Upper lobe of left lung (tissue), 6 donors: ENCODE measurements at regions not wholly inside any gene's neighbourhood (a gene's known extent, or its start where the extent isn't known, plus 50 kb on each side); places are given as distances from the start of the nearest gene placed in this dataset.

Experiments used
- ATAC-seq, 2 donors: fragments of 200-7000 bp; cut with Tn5 transposase; one replicate each; pipeline ENCODE4 v1.9.1; 2022; ENCODE audit warnings: mild to moderate bottlenecking in 2 of 2, moderate library complexity in 2 of 2; ENCODE audit not compliant: low FRiP score in 2 of 2
- DNase-seq, 2 donors: peaks; one replicate each; pipeline ENCODE4 v3.0.0-alpha.2; 2019 to 2020
- H3K27ac ChIP-seq, 4 donors: fragments of 200-600 bp; sonication (generic); one replicate each; pipeline ENCODE4 v1.5.1; 2016 to 2019
- H3K27me3 ChIP-seq, 4 donors: fragments of 200-600 bp; sonication (generic); one replicate each; pipeline ENCODE4 v1.5.1; 2017 to 2019
- H3K36me3 ChIP-seq, 4 donors: fragments of 200-600 bp; sonication (generic); one replicate each; pipeline ENCODE4 v1.5.1; 2016 to 2019
- H3K4me1 ChIP-seq, 4 donors: fragments of 200-600 bp; sonication (generic); one replicate each; pipeline ENCODE4 v1.5.1; 2018 to 2019
- H3K4me3 ChIP-seq, 4 donors: fragments of 200-600 bp; sonication (generic); one replicate each; pipeline ENCODE4 v1.5.1; 2017 to 2019; ENCODE audit warnings: mild to moderate bottlenecking in 2 of 4, moderate library complexity in 1 of 4
- H3K9me3 ChIP-seq, 4 donors: fragments of 200-600 bp; sonication (generic); one replicate each; pipeline ENCODE4 v1.5.1; 2018 to 2019
- CTCF ChIP-seq, 6 experiments: fragments of 450-650 bp in 4 of 6; fragments of 200-600 bp in 2 of 6; sonication (generic) in 2 of 6; IDR thresholded peaks; one replicate each; pipeline ENCODE4 v1.5.1; 2016 to 2019; ENCODE audit warnings: antibody characterized with exemption in 6 of 6
- EP300 ChIP-seq, 4 donors: sonication (generic); formaldehyde crosslinking; IDR thresholded peaks; one replicate each; pipeline ENCODE4 v1.5.1; 2017; ENCODE audit warnings: antibody characterized with exemption in 4 of 4, control low read depth in 2 of 4
- POLR2A ChIP-seq, 4 donors: fragments of 450-650 bp; IDR thresholded peaks; one replicate each; pipeline ENCODE4 v1.5.1; 2016 to 2017; ENCODE audit warnings: antibody characterized with exemption in 4 of 4, mild to moderate bottlenecking in 2 of 4
- POLR2AphosphoS5 ChIP-seq, 2 donors: sonication (generic); formaldehyde crosslinking; IDR thresholded peaks; one replicate each; pipeline ENCODE4 v1.5.1; 2017; ENCODE audit warnings: antibody characterized with exemption in 2 of 2
- WGBS, 2 donors: methylation state at CpG; one replicate each; pipeline ENCODE4 v1.1.5; 2017 to 2018; 5-methylcytosine and 5-hydroxymethylcytosine counted together
- donor health status: DM: no; HTN: no; CAD: no; lungs with moderate emphysema.
- donor health status: DM: no; HTN: yes; CAD: no; lungs with severe emphysema.

- H3K27ac ChIP-seq, result no peak overlapping the region
- H3K36me3 ChIP-seq, result no peaks in the 10 kb centered on the region
- no peaks in the 10 kb centered on the region for H3K27me3 ChIP-seq
- no peaks in the 10 kb centered on the region for H3K9me3 ChIP-seq
- TF ChIP-seq POLR2A (IDR thresholded peaks at IDR 0.05) (no peak), CTCF (IDR thresholded peaks at IDR 0.05) (no peak), POLR2AphosphoS5 (IDR thresholded peaks at IDR 0.05) (no peak), EP300 (IDR thresholded peaks at IDR 0.05) (no peak)
- ATAC-seq (no peak), DNase-seq (no peak)
- no peak overlapping the region for H3K4me3 ChIP-seq
- H3K4me1 ChIP-seq, result peaks cover 7 to 13% (median 8%) of the 10 kb centered on the region in 4 donors
- 80 to 81% methylated on average over 5 of the region's 5 CpGs for WGBS, 2 donors
Measured at GRCh38 chr4:53674903-53675302, 83.6 kb upstream of the LNX1 start.

- no peaks in the 10 kb centered on the region for H3K36me3 ChIP-seq
- no peaks in the 10 kb centered on the region for H3K27me3 ChIP-seq
- H3K9me3 ChIP-seq, result no peaks in the 10 kb centered on the region
- peaks cover 7 to 13% (median 8%) of the 10 kb centered on the region in 4 donors for H3K4me1 ChIP-seq
- no peak overlapping the region for H3K4me3 ChIP-seq
- ATAC-seq (no peak), DNase-seq (no peak)
- no peak for TF ChIP-seq POLR2A (IDR thresholded peaks at IDR 0.05)
- TF ChIP-seq EP300 (IDR thresholded peaks at IDR 0.05), result no peak
- TF ChIP-seq CTCF (IDR thresholded peaks at IDR 0.05), result no peak
- no peak for TF ChIP-seq POLR2AphosphoS5 (IDR thresholded peaks at IDR 0.05)
- no peak overlapping the region for H3K27ac ChIP-seq
- WGBS, 2 donors, result 79 to 83% methylated on average over 2 of the region's 2 CpGs
Measured at GRCh38 chr4:53672873-53673272, 81.6 kb upstream of the LNX1 start.

- DNase-seq (no peak), ATAC-seq (no peak)
- no peak overlapping the region for H3K4me3 ChIP-seq
- peaks cover 4 to 7% (median 5%) of the 10 kb centered on the region in 4 donors for H3K4me1 ChIP-seq
- TF ChIP-seq POLR2AphosphoS5 (IDR thresholded peaks at IDR 0.05), result no peak
- no peak for TF ChIP-seq CTCF (IDR thresholded peaks at IDR 0.05)
- no peak for TF ChIP-seq POLR2A (IDR thresholded peaks at IDR 0.05)
- TF ChIP-seq EP300 (IDR thresholded peaks at IDR 0.05), result no peak
- WGBS, 2 donors, result 42 to 53% methylated on average over 2 of the region's 2 CpGs
- no peaks in the 10 kb centered on the region for H3K36me3 ChIP-seq
- no peaks in the 10 kb centered on the region for H3K27me3 ChIP-seq
- H3K27ac ChIP-seq, result no peak overlapping the region
- H3K9me3 ChIP-seq, result no peaks in the 10 kb centered on the region
Measured at GRCh38 chr4:53671757-53672156, 80.5 kb upstream of the LNX1 start.

- 59 to 72% methylated on average over 2 of the region's 2 CpGs for whole genome bisulfite sequencing, 2 donors
- Histone ChIP-seq H3K4me1 (no peaks in the 10 kb centered on the region), H3K36me3 (no peaks in the 10 kb centered on the region), H3K4me3 (no peak overlapping the region), H3K27me3 (no peaks in the 10 kb centered on the region), H3K9me3 (no peaks in the 10 kb centered on the region), H3K27ac (no peak overlapping the region)
- DNase-seq, result no peak
- ATAC-seq, result no peak
- TF ChIP-seq POLR2AphosphoS5 (IDR thresholded peaks at IDR 0.05) (no peak), POLR2A (IDR thresholded peaks at IDR 0.05) (no peak), CTCF (IDR thresholded peaks at IDR 0.05) (no peak), EP300 (IDR thresholded peaks at IDR 0.05) (no peak)
Measured at GRCh38 chr4:53659737-53660136, 68.5 kb upstream of the LNX1 start.

- WGBS, 2 donors, result 79 to 86% methylated on average over 5 of the region's 5 CpGs
- Histone ChIP-seq H3K4me1 (no peaks in the 10 kb centered on the region), H3K27me3 (no peaks in the 10 kb centered on the region), H3K4me3 (no peak overlapping the region), H3K9me3 (no peaks in the 10 kb centered on the region), H3K36me3 (no peaks in the 10 kb centered on the region), H3K27ac (no peak overlapping the region)
- no peak for TF ChIP-seq POLR2A (IDR thresholded peaks at IDR 0.05)
- TF ChIP-seq EP300 (IDR thresholded peaks at IDR 0.05), result no peak
- no peak for TF ChIP-seq CTCF (IDR thresholded peaks at IDR 0.05)
- TF ChIP-seq POLR2AphosphoS5 (IDR thresholded peaks at IDR 0.05), result no peak
- ATAC-seq (no peak), DNase-seq (no peak)
Measured at GRCh38 chr4:53659112-53659511, 67.8 kb upstream of the LNX1 start.
